GM21447 (cell line): ENCODE measurements at regions not wholly inside any gene's neighbourhood (a gene's known extent, or its start where the extent isn't known, plus 50 kb on each side); places are given as distances from the start of the nearest gene placed in this dataset.
"Not testable (repeated sequence)": the region's sequence is repeated elsewhere in the genome, so short reads cannot be mapped to it uniquely, and the experiment has no call there.

Experiments
- ATAC-seq: cut with Tn5 transposase; IDR thresholded peaks from one replicate; pipeline ENCODE4 v1.9.1; 2021; ENCODE audit not compliant: unreplicated experiment

- ATAC-seq: no peak
These were observed 59.6 kb upstream of the CPSF6 start for GRCh38 chr12:69179786-69180185.

- ATAC-seq: not testable (repeated sequence)
These were observed 51.8 kb upstream of the CPSF6 start for GRCh38 chr12:69187572-69187971.

DNA sequence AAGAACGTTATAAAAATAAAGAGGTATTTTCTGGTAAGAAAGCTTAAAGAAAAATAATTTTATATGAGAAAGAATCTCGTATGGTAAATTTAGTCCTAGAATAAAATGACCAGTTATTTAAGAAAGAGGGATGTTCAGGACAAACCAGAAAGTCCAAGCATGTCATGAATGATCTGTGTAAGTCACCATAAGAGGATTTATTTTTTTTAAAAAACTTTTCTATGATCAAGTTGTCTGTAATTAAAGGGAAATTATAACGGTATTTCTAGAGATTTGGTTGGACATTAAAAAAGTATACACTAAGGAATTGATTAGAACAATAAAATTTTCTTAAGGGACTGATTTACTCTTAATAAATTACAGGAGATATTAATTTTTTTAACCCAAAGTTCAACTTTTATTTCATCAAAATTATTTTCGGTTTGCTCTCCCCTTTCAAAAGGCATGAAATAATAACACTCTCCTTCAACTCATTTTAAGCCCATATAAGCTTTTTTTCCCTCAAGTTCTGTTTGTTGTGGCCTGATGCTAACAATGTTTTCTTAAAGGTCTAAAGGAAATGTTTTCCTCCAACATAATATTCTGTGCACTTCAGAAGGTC is 49.9 kb upstream of the CPSF6 start:
- ATAC-seq: no peak
